ENCODE measurements at regions not wholly inside any gene's neighbourhood (a gene's known extent, or its start where the extent isn't known, plus 50 kb on each side); places are given as distances from the start of the nearest gene placed in this dataset.

DNA sequence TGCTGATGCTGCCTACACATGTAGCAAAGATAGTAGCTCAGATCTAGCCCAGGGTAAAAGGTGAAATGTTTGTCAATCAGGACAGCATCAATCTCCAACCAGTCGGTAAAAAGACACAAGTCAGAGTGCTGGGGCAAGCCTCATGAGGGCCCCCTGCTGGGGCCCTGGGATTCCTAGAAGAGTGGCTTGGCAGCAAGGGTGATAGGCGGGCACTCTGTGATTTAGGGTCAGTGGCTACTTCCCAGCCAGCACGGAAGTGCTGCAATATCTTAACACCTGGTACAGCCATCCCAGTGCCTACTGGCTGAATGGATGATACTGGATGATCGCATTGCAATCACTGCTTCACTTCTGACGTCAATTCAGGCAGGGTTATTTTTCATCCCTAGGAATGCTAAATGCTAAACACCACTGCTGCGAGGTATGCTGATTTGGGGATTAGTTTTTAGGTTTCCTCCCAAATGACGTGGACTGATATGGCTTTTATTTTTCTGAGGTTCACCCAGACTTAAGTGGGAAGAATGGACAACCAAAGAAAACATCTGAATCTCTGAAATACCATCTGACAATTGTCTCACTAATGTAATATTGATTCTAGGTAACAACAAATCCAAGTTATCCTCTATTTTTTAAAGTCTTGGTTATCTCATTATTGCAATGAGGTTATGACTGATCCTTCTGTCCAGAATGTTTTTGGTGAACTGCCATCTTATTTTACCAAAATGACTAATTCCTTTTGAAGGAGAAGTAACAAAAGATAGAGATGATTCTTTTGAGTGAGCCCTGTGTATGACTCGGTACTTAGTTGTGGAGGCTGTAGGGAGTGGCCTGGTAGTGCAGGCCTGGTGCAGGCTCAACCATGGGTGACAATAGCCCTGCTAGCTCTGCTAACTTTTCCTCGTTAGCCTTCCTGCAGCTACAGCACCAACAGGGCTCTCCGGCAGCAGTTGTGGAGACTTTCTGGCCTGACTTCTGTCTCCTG, 432.5 kb downstream of the FGF9 start:
- ATAC-seq (peak; percentile 59), DNase-seq (ENCODE audit: low read depth, low spot score) (no peak)
- Histone ChIP-seq H3K4me3 (replicated peaks in 1 of 2; ENCODE audit: low read depth in 1 of 2, low read length in 2 of 2) (no peak overlapping the region), H4K20me1 (ENCODE audit: insufficient read depth) (no peaks in the 10 kb centered on the region), H3K79me2 (ENCODE audit: insufficient read depth, low read length) (no peaks in the 10 kb centered on the region), H2AFZ (ENCODE audit: low read depth, low read length, poor library complexity, severe bottlenecking) (no peak overlapping the region), H3K9me2 (ENCODE audit: insufficient read depth) (no peaks in the 10 kb centered on the region), H3K27ac (ENCODE audit: low read depth, low read length) (no peak overlapping the region), H3K4me2 (ENCODE audit: low read length) (no peak overlapping the region), H3K4me1 (ENCODE audit: control insufficient read depth in 1 of 2, insufficient read depth in 2 of 2, low read length in 2 of 2) (peaks cover 0 to 5% of the 10 kb centered on the region in 2 experiments; a peak in 1 of 4 replicates), H3K9me3 (ENCODE audit: control insufficient read depth in 1 of 2, insufficient read depth in 1 of 2, low read depth in 1 of 2, low read length in 2 of 2) (no peaks in the 10 kb centered on the region), H3K27me3 (ENCODE audit: insufficient read depth, low read length) (no peaks in the 10 kb centered on the region), H3K36me3 (ENCODE audit: control insufficient read depth in 1 of 2, insufficient read depth in 2 of 2, low read length in 2 of 2) (no peaks in the 10 kb centered on the region), H3K9ac (ENCODE audit: low read length) (no peak overlapping the region)
- POLR2A ChIA-PET = no interaction called here
- CTCF ChIA-PET = no interaction called here
- no TSS peak for BruUV-seq (replicated peaks)
- TF ChIP-seq, protein P1, sequence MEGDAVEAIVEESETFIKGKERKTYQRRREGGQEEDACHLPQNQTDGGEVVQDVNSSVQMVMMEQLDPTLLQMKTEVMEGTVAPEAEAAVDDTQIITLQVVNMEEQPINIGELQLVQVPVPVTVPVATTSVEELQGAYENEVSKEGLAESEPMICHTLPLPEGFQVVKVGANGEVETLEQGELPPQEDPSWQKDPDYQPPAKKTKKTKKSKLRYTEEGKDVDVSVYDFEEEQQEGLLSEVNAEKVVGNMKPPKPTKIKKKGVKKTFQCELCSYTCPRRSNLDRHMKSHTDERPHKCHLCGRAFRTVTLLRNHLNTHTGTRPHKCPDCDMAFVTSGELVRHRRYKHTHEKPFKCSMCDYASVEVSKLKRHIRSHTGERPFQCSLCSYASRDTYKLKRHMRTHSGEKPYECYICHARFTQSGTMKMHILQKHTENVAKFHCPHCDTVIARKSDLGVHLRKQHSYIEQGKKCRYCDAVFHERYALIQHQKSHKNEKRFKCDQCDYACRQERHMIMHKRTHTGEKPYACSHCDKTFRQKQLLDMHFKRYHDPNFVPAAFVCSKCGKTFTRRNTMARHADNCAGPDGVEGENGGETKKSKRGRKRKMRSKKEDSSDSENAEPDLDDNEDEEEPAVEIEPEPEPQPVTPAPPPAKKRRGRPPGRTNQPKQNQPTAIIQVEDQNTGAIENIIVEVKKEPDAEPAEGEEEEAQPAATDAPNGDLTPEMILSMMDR (IDR thresholded peaks at IDR 0.05 in 2 of 3, conservative IDR thresholded peaks at IDR 0.05 in 1 of 3; ENCODE audit: borderline replicate concordance in 1 of 3, insufficient read depth in 1 of 3, low read depth in 2 of 3, low read length in 2 of 3) = peak in 2 of 3 experiments; percentile 22 to 24; a peak in 2 of 6 replicates
- no peak for TF ChIP-seq CEBPB (IDR thresholded peaks at IDR 0.05; ENCODE audit: low read depth)
- TF ChIP-seq EZH2 (IDR thresholded peaks at IDR 0.05) = no peak
- no peak for TF ChIP-seq TCF7L2 (IDR thresholded peaks at IDR 0.05; ENCODE audit: borderline replicate concordance, extremely low read depth, insufficient read depth, insufficient read length)
- TF ChIP-seq POLR2A (IDR thresholded peaks at IDR 0.05; ENCODE audit: borderline replicate concordance, extremely low read depth, insufficient read depth, insufficient read length) = no peak
- TF ChIP-seq, protein P2, sequence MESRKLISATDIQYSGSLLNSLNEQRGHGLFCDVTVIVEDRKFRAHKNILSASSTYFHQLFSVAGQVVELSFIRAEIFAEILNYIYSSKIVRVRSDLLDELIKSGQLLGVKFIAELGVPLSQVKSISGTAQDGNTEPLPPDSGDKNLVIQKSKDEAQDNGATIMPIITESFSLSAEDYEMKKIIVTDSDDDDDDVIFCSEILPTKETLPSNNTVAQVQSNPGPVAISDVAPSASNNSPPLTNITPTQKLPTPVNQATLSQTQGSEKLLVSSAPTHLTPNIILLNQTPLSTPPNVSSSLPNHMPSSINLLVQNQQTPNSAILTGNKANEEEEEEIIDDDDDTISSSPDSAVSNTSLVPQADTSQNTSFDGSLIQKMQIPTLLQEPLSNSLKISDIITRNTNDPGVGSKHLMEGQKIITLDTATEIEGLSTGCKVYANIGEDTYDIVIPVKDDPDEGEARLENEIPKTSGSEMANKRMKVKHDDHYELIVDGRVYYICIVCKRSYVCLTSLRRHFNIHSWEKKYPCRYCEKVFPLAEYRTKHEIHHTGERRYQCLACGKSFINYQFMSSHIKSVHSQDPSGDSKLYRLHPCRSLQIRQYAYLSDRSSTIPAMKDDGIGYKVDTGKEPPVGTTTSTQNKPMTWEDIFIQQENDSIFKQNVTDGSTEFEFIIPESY (IDR thresholded peaks at IDR 0.05; ENCODE audit: extremely low read depth, insufficient replicate concordance, low read length) = no peak
- RAD21 ChIA-PET (ENCODE audit: low non-redundant PET in 1 of 2, low total read pairs in 2 of 2, uncharacterized antibody in 2 of 2, unreplicated experiment in 2 of 2) = no interaction called here
- intact Hi-C loops (cut with micrococcal nuclease) = no loop called here

All from HCT116 (cell line).